HepG2 (cell line): ENCODE measurements at regions not wholly inside any gene's neighbourhood (a gene's known extent, or its start where the extent isn't known, plus 50 kb on each side); places are given as distances from the start of the nearest gene placed in this dataset.
"Not testable (repeated sequence)": the region's sequence is repeated elsewhere in the genome, so short reads cannot be mapped to it uniquely, and the experiment has no call there.

Experiments
- ATAC-seq: fragments of 200-7000 bp; cut with Tn5 transposase; 3 replicates; pipeline ENCODE4 v1.9.1; 2020; ENCODE audit warnings: mild to moderate bottlenecking, moderate library complexity
- BruUV-seq: library from RNA; stranded (reverse); fragments of 400-500 nt; replicated peaks from 2 replicates; lab custom pipeline; 2021; lab: Mats Ljungman, UMichigan
- CTCF ChIA-PET: fragments of 300-600 bp; formaldehyde crosslinking; extraction: SDS; loops from one replicate; lab custom pipeline; 2021; ENCODE audit warnings: low total read pairs, inconsistent platforms, low intra/inter-chr PET ratio; lab: Yijun Ruan, JAX
- POLR2A ChIA-PET: fragments of 350-600 bp; sonication (Branson Sonifier 250); formaldehyde crosslinking; loops from one replicate; lab custom pipeline; 2020; ENCODE audit warnings: antibody characterized with exemption, inconsistent platforms; lab: Yijun Ruan, JAX
- DNase-seq: peaks from one replicate; pipeline ENCODE4 v3.0.0-alpha.2; 2015; ENCODE audit warnings: low spot score
- FAIRE-seq: peaks from 3 replicates; lab custom pipeline; 2011; peaks lifted over from hg19 to GRCh38; lab: Jason Lieb, UNC
- H2AFZ ChIP-seq: one replicate; pipeline ENCODE4 v1.6.1; 2011; ENCODE audit warnings: low read length, inconsistent platforms
- H3K27ac ChIP-seq: fragments of 300-600 bp; 3 replicates; pipeline ENCODE4 v1.8.0; 2011; ENCODE audit warnings: mixed run types, mild to moderate bottlenecking, mixed read lengths, low read length, inconsistent platforms; ENCODE audit not compliant: insufficient read depth; ENCODE audit errors: extremely low read length
- H3K27me3 ChIP-seq, 2 experiments: fragments of 200-600 bp in 1 of 2; 2 replicates in 1 of 2; 3 replicates in 1 of 2; pipeline versions ENCODE4 v1.6.0 to v1.8.0; 2011; ENCODE audit warnings: low read length in 2 of 2, mild to moderate bottlenecking in 2 of 2, moderate library complexity in 2 of 2, inconsistent platforms in 1 of 2; ENCODE audit not compliant: insufficient read depth in 2 of 2, control insufficient read depth in 1 of 2
- H3K36me3 ChIP-seq, 2 experiments: fragments of 200-600 bp in 1 of 2; replicated peaks in 1 of 2; 2 replicates in 1 of 2; 3 replicates in 1 of 2; pipeline versions ENCODE4 v1.5.1 to v1.8.0; 2011; ENCODE audit warnings: low read length in 2 of 2, inconsistent platforms in 1 of 2; ENCODE audit not compliant: insufficient read depth in 2 of 2, control insufficient read depth in 1 of 2
- H3K4me1 ChIP-seq: 2 replicates; pipeline ENCODE4 v1.5.1; 2012; ENCODE audit warnings: low read length, inconsistent platforms; ENCODE audit not compliant: insufficient read depth
- H3K4me2 ChIP-seq: 2 replicates; pipeline ENCODE4 v1.6.0; 2011; ENCODE audit warnings: low read depth, low read length, inconsistent platforms
- H3K4me3 ChIP-seq, 3 experiments: fragments of 200-600 bp in 1 of 3; sonication (generic), shearing (Covaris generic) in 1 of 3; replicated peaks in 1 of 3; 2 replicates each; pipeline ENCODE4 v1.5.1; 2011 to 2016; ENCODE audit warnings: low read length in 3 of 3, inconsistent platforms in 2 of 3, low read depth in 2 of 3, mild to moderate bottlenecking in 2 of 3, control low read depth in 1 of 3, mixed read lengths in 1 of 3; ENCODE audit not compliant: insufficient read depth in 1 of 3
- H3K79me2 ChIP-seq: one replicate; pipeline ENCODE4 v1.6.1; 2011; ENCODE audit warnings: low read length, inconsistent platforms; ENCODE audit not compliant: insufficient read depth
- H3K9ac ChIP-seq: 2 replicates; pipeline ENCODE4 v1.6.0; 2011; ENCODE audit warnings: mild to moderate bottlenecking, low read depth, low read length, inconsistent platforms; ENCODE audit not compliant: insufficient read depth
- H3K9me3 ChIP-seq: 2 replicates; pipeline ENCODE4 v1.5.1; 2012; ENCODE audit warnings: mild to moderate bottlenecking, low read length
- H4K20me1 ChIP-seq: 2 replicates; pipeline ENCODE4 v1.6.0; 2011; ENCODE audit warnings: inconsistent platforms, mild to moderate bottlenecking, low read length, moderate library complexity; ENCODE audit not compliant: insufficient read depth
- ATF7 ChIP-seq, 2 experiments: fragments of 450-650 bp in 1 of 2; sonication (generic) in 1 of 2; formaldehyde crosslinking in 1 of 2; IDR thresholded peaks; 2 replicates each; pipeline versions ENCODE4 v1.4.0 to v1.6.1; 2016 to 2020; ENCODE audit warnings: antibody characterized with exemption in 1 of 2, mild to moderate bottlenecking in 1 of 2, missing genetic modification reagents in 1 of 2
- CENPX ChIP-seq: sonication (generic); formaldehyde crosslinking; IDR thresholded peaks from 2 replicates; pipeline ENCODE4 v1.9.0; 2021; ENCODE audit warnings: mild to moderate bottlenecking, missing genetic modification reagents, moderate library complexity
- CREB1 ChIP-seq, 2 experiments: fragments of 450-650 bp in 1 of 2; IDR thresholded peaks; 2 replicates each; pipeline ENCODE4 v1.6.1; 2016 to 2017; ENCODE audit warnings: control low read depth in 1 of 2, mild to moderate bottlenecking in 1 of 2, missing compliant biosample characterization in 1 of 2, missing genetic modification characterization in 1 of 2
- DBP ChIP-seq: sonication (generic); formaldehyde crosslinking; IDR thresholded peaks from 2 replicates; pipeline ENCODE4 v1.4.0; 2020; ENCODE audit warnings: missing genetic modification reagents; ENCODE audit errors: not compliant biosample characterization
- EZH2 ChIP-seq: conservative IDR thresholded peaks from 2 replicates; pipeline ENCODE4 v1.6.1; 2012; ENCODE audit warnings: mild to moderate bottlenecking, low read depth, low read length, moderate library complexity
- GMEB2 ChIP-seq: IDR thresholded peaks from 2 replicates; pipeline ENCODE4 v1.6.1; 2016; ENCODE audit warnings: missing biosample characterization, missing genetic modification reagents, low read depth
- KLF15 ChIP-seq: sonication (generic); formaldehyde crosslinking; IDR thresholded peaks from 2 replicates; pipeline ENCODE4 v1.8.1; 2023; ENCODE audit warnings: borderline replicate concordance, mild to moderate bottlenecking, inconsistent platforms, missing genetic modification reagents, mixed read lengths
- PPARG ChIP-seq: conservative IDR thresholded peaks from 2 replicates; pipeline ENCODE4 v1.6.1; 2016; ENCODE audit warnings: missing biosample characterization, missing genetic modification reagents
- REPIN1 ChIP-seq: sonication (generic); formaldehyde crosslinking; IDR thresholded peaks from 2 replicates; pipeline ENCODE4 v1.8.0; 2022; ENCODE audit warnings: missing genetic modification reagents, low read depth, mild to moderate bottlenecking, borderline replicate concordance
- RFX1 ChIP-seq: fragments of 450-650 bp; IDR thresholded peaks from 2 replicates; pipeline ENCODE4 v1.6.1; 2017
- ZNF124 ChIP-seq: sonication (generic); formaldehyde crosslinking; IDR thresholded peaks from 2 replicates; pipeline ENCODE4 v1.4.0; 2020; ENCODE audit warnings: missing genetic modification reagents
- ZNF597 ChIP-seq: sonication (generic); formaldehyde crosslinking; IDR thresholded peaks from 2 replicates; pipeline ENCODE4 v1.5.0; 2020; ENCODE audit warnings: missing genetic modification reagents
- ZNF672 ChIP-seq: sonication (generic); formaldehyde crosslinking; IDR thresholded peaks from 2 replicates; pipeline ENCODE4 v1.8.1; 2022; ENCODE audit warnings: missing genetic modification reagents
- WGBS: methylation state at CpG from one replicate; pipeline ENCODE4 v1.1.6; 2017; ENCODE audit warnings: low lambda C conversion rate; 5-methylcytosine and 5-hydroxymethylcytosine counted together
- in situ Hi-C: cut with HindIII; loops from 2 replicates; pipeline ENCODE4 v1.10.0; 2017; ENCODE audit warnings: low pct_unique_long_range_greater_than_20kb; ENCODE audit not compliant: extremely low pct_ligation_motif_present
- intact Hi-C: fragments of 100-400 bp; cut with micrococcal nuclease; formaldehyde crosslinking; loops from one replicate; pipeline ENCODE4 v1.10.0; 2022; ENCODE audit not compliant: unreplicated experiment

- no peak for TF ChIP-seq KLF15 (CRISPR knock-in tag)
Measured at GRCh38 chr7:54947266-54947665, 71.6 kb upstream of the EGFR start (continued).

- intact Hi-C loops; H2AFZ ChIP-seq; H3K27me3 ChIP-seq; H3K4me1 ChIP-seq; POLR2A ChIA-PET; FAIRE-seq; H4K20me1 ChIP-seq; H3K9ac ChIP-seq; H3K4me2 ChIP-seq; in situ Hi-C loops; H3K4me3 ChIP-seq; CTCF ChIA-PET; BruUV-seq; H3K9me3 ChIP-seq; DNase-seq; H3K27ac ChIP-seq; ATAC-seq; H3K36me3 ChIP-seq; H3K79me2 ChIP-seq; TF ChIP-seq CREB1, ATF7 (CRISPR knock-in tag; IDR thresholded peaks at IDR 0.05): not testable (repeated sequence)
- TF ChIP-seq CREB1 (IDR thresholded peaks at IDR 0.05): peak; percentile 53
- TF ChIP-seq ATF7 (IDR thresholded peaks at IDR 0.05): peak; percentile 78
- WGBS: 7% methylated on average over 1 of the region's 1 CpG
Measured at GRCh38 chr7:54949514-54949913, 69.3 kb upstream of the EGFR start.

- ATAC-seq (no peak), DNase-seq (no peak), FAIRE-seq (no peak)
- 5% methylated on average over 2 of the region's 2 CpGs for WGBS
- H3K36me3 ChIP-seq: no peaks in the 10 kb centered on the region
- H4K20me1 ChIP-seq: no peaks in the 10 kb centered on the region
- H3K27ac ChIP-seq: no peak overlapping the region
- H3K4me2 ChIP-seq: no peak overlapping the region
- no TSS peak for BruUV-seq
- no peak overlapping the region for H2AFZ ChIP-seq
- no peaks in the 10 kb centered on the region for H3K79me2 ChIP-seq
- H3K4me3 ChIP-seq: no peak overlapping the region
- no peak overlapping the region for H3K9ac ChIP-seq
- in situ Hi-C loops (no loop called here), intact Hi-C loops (no loop called here)
- peaks cover 1 to 20% of the 10 kb centered on the region in 2 experiments; a peak in 2 of 5 replicates for H3K27me3 ChIP-seq
- no peaks in the 10 kb centered on the region for H3K4me1 ChIP-seq
- no peaks in the 10 kb centered on the region for H3K9me3 ChIP-seq
- CTCF ChIA-PET: no interaction called here
- POLR2A ChIA-PET: no interaction called here
- TF ChIP-seq DBP (CRISPR knock-in tag) (no peak), EZH2 (no peak), ZNF672 (CRISPR knock-in tag) (no peak), RFX1 (no peak), PPARG (CRISPR knock-in tag) (no peak), REPIN1 (CRISPR knock-in tag) (no peak), ZNF124 (no peak), CENPX (CRISPR knock-in tag) (no peak), GMEB2 (CRISPR knock-in tag) (no peak), ZNF597 (no peak)
Measured at GRCh38 chr7:54955296-54955695, 63.5 kb upstream of the EGFR start.
